AG09309 (cell line): ENCODE measurements at regions not wholly inside any gene's neighbourhood (a gene's known extent, or its start where the extent isn't known, plus 50 kb on each side); places are given as distances from the start of the nearest gene placed in this dataset.

ENCODE experiments used
- DNase-seq: peaks from one replicate; pipeline ENCODE4 v3.0.0-alpha.2; 2010; ENCODE audit warnings: low read depth
- H3K4me3 ChIP-seq: 2 replicates; pipeline ENCODE4 v1.5.1; 2011; ENCODE audit warnings: mild to moderate bottlenecking, low read depth, low read length, moderate library complexity; ENCODE audit not compliant: control insufficient read depth
- CTCF ChIP-seq: IDR thresholded peaks from 2 replicates; pipeline ENCODE4 v1.5.1; 2011; ENCODE audit warnings: mild to moderate bottlenecking, low read depth, low read length, inconsistent platforms; ENCODE audit not compliant: insufficient read depth, control insufficient read depth; ENCODE audit errors: missing control alignments

GRCh38 chr15:69971771-69972170 is 125.9 kb downstream of the TLE3 start:
- H3K4me3 ChIP-seq, result no peak overlapping the region
- no peak for TF ChIP-seq CTCF
- no peak for DNase-seq

- DNase-seq, result no peak
- no peak overlapping the region for H3K4me3 ChIP-seq
- TF ChIP-seq CTCF, result no peak
These were observed 125.3 kb downstream of the TLE3 start for GRCh38 chr15:69972436-69972835.

- H3K4me3 ChIP-seq, result no peak overlapping the region
- DNase-seq, result no peak
- no peak for TF ChIP-seq CTCF
These were observed 124.5 kb downstream of the TLE3 start for GRCh38 chr15:69973102-69973714.

GRCh38 chr15:69973880-69974279 is 123.8 kb downstream of the TLE3 start:
- TF ChIP-seq CTCF, result no peak
- H3K4me3 ChIP-seq, result no peak overlapping the region
- no peak for DNase-seq

- no peak for DNase-seq
- TF ChIP-seq CTCF, result no peak
- H3K4me3 ChIP-seq, result no peak overlapping the region
These were observed 123.4 kb downstream of the TLE3 start for GRCh38 chr15:69974321-69974720.

GRCh38 chr15:69976366-69976994 is 121.2 kb downstream of the TLE3 start:
- no peak for TF ChIP-seq CTCF
- no peak for DNase-seq
- no peak overlapping the region for H3K4me3 ChIP-seq
